DND-41 (cell line): ENCODE measurements at regions not wholly inside any gene's neighbourhood (a gene's known extent, or its start where the extent isn't known, plus 50 kb on each side); places are given as distances from the start of the nearest gene placed in this dataset.

Experiments used
- ATAC-seq: fragments of 200-7000 bp; cut with Tn5 transposase; 3 replicates; pipeline ENCODE4 v1.9.1; 2021; ENCODE audit warnings: low read depth; ENCODE audit not compliant: insufficient read depth
- DNase-seq: peaks from one replicate; pipeline ENCODE4 v3.0.0-alpha.2; 2020
- H2AFZ ChIP-seq: 2 replicates; pipeline ENCODE4 v1.6.0; 2012; ENCODE audit warnings: low read depth, low read length
- H3K27ac ChIP-seq: 2 replicates; pipeline ENCODE4 v1.5.1; 2012; ENCODE audit warnings: low read length, inconsistent platforms
- H3K27me3 ChIP-seq: fragments of 200-600 bp; sonication (generic); 2 replicates; pipeline ENCODE4 v1.6.0; 2012; ENCODE audit warnings: low read length, mild to moderate bottlenecking, inconsistent platforms; ENCODE audit not compliant: insufficient read depth, poor library complexity
- H3K36me3 ChIP-seq: 2 replicates; pipeline ENCODE4 v1.5.1; 2012; ENCODE audit warnings: low read length, inconsistent platforms; ENCODE audit not compliant: insufficient read depth
- H3K4me1 ChIP-seq: 2 replicates; pipeline ENCODE4 v1.5.1; 2012; ENCODE audit warnings: mild to moderate bottlenecking, low read length; ENCODE audit not compliant: insufficient read depth
- H3K4me2 ChIP-seq: 2 replicates; pipeline ENCODE4 v1.6.0; 2012; ENCODE audit warnings: mild to moderate bottlenecking, moderate library complexity, low read length, inconsistent platforms; ENCODE audit not compliant: insufficient read depth
- H3K4me3 ChIP-seq, 2 experiments: fragments of 200-600 bp in 1 of 2; shearing (Covaris generic) in 1 of 2; 2 replicates each; pipeline ENCODE4 v1.5.1; 2012 to 2016; ENCODE audit warnings: inconsistent platforms in 2 of 2, low read length in 2 of 2, mild to moderate bottlenecking in 2 of 2, low read depth in 1 of 2, moderate library complexity in 1 of 2
- H3K79me2 ChIP-seq: 2 replicates; pipeline ENCODE4 v1.6.0; 2012; ENCODE audit warnings: low read length, inconsistent platforms; ENCODE audit not compliant: insufficient read depth
- H3K9ac ChIP-seq: 2 replicates; pipeline ENCODE4 v1.6.0; 2012; ENCODE audit warnings: low read depth, mild to moderate bottlenecking, inconsistent platforms, low read length, moderate library complexity
- H3K9me3 ChIP-seq: 2 replicates; pipeline ENCODE4 v1.5.1; 2012; ENCODE audit warnings: low read length, moderate library complexity, mild to moderate bottlenecking, inconsistent platforms; ENCODE audit not compliant: insufficient read depth, severe bottlenecking
- H4K20me1 ChIP-seq: 2 replicates; pipeline ENCODE4 v1.6.0; 2012; ENCODE audit warnings: low read length; ENCODE audit not compliant: insufficient read depth
- EZH2 ChIP-seq: IDR thresholded peaks from 3 replicates; pipeline ENCODE4 v1.6.1; 2012; ENCODE audit warnings: borderline replicate concordance, low read depth, mild to moderate bottlenecking, moderate library complexity, low read length, inconsistent platforms; ENCODE audit not compliant: severe bottlenecking
- TF ChIP-seq, protein P1 (sequence below): IDR thresholded peaks from 2 replicates; pipeline ENCODE4 v1.5.1; 2012; ENCODE audit warnings: borderline replicate concordance, low read length, moderate library complexity, mild to moderate bottlenecking; ENCODE audit not compliant: poor library complexity, severe bottlenecking; ENCODE audit errors: extremely low read depth

DNA sequence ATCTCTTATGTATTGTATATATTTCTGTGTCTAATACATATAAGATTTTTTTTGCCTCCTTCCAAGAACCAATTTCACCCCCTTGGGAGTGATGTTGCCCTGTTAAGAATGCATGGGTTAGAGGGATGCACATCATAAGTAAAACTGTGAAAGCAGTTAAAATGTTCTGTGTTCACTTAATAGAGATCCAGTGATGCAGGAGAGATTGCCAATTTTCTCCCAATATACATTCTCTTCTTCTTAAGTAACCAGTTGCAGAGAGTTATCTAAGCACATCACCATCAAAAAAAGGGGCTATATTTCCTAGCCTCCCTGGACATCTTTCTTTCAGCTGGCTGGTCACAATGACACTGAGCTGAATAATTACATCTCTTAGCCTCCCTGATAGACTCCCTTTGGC lies 307.0 kb downstream of the OSTF1 start:
- Histone ChIP-seq H3K9ac (no peak overlapping the region), H3K9me3 (no peaks in the 10 kb centered on the region), H3K79me2 (no peaks in the 10 kb centered on the region), H2AFZ (no peak overlapping the region), H3K36me3 (no peaks in the 10 kb centered on the region), H3K27ac (no peak overlapping the region), H3K4me1 (no peaks in the 10 kb centered on the region), H3K4me3 (no peak overlapping the region), H4K20me1 (no peaks in the 10 kb centered on the region), H3K27me3 (no peaks in the 10 kb centered on the region), H3K4me2 (no peak overlapping the region)
- TF ChIP-seq, protein P1, sequence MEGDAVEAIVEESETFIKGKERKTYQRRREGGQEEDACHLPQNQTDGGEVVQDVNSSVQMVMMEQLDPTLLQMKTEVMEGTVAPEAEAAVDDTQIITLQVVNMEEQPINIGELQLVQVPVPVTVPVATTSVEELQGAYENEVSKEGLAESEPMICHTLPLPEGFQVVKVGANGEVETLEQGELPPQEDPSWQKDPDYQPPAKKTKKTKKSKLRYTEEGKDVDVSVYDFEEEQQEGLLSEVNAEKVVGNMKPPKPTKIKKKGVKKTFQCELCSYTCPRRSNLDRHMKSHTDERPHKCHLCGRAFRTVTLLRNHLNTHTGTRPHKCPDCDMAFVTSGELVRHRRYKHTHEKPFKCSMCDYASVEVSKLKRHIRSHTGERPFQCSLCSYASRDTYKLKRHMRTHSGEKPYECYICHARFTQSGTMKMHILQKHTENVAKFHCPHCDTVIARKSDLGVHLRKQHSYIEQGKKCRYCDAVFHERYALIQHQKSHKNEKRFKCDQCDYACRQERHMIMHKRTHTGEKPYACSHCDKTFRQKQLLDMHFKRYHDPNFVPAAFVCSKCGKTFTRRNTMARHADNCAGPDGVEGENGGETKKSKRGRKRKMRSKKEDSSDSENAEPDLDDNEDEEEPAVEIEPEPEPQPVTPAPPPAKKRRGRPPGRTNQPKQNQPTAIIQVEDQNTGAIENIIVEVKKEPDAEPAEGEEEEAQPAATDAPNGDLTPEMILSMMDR, result no peak
- TF ChIP-seq EZH2, result no peak
- DNase-seq (no peak), ATAC-seq (no peak)

DNA sequence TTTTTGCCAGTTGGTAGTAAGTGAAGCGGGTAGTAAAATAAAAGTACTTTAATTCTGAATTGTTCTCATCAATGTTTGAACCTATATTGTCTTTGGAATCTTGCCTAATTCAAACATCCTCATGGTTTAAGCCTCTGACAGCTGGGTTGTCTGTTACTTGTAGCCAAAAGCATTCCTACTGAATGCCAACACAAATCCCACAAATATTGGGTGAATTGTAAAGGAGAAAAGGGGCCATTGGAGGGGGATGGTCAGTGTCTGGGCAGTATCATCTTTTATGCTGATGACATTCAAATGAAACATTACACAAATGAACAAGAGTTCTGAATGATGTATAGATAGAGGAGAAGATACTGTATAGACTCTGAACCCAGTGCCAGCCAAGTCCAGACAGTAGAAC lies 309.5 kb downstream of the OSTF1 start:
- H2AFZ ChIP-seq, result no peak overlapping the region
- H3K9ac ChIP-seq, result no peak overlapping the region
- no peaks in the 10 kb centered on the region for H3K27me3 ChIP-seq
- H3K4me1 ChIP-seq, result no peaks in the 10 kb centered on the region
- no peak overlapping the region for H3K4me2 ChIP-seq
- TF ChIP-seq EZH2, result no peak
- TF ChIP-seq, protein P1, result no peak
- DNase-seq (no peak), ATAC-seq (no peak)
- H3K4me3 ChIP-seq, result no peak overlapping the region
- no peaks in the 10 kb centered on the region for H3K79me2 ChIP-seq
- H3K9me3 ChIP-seq, result no peaks in the 10 kb centered on the region
- H3K36me3 ChIP-seq, result no peaks in the 10 kb centered on the region
- no peak overlapping the region for H3K27ac ChIP-seq
- no peaks in the 10 kb centered on the region for H4K20me1 ChIP-seq

DNA sequence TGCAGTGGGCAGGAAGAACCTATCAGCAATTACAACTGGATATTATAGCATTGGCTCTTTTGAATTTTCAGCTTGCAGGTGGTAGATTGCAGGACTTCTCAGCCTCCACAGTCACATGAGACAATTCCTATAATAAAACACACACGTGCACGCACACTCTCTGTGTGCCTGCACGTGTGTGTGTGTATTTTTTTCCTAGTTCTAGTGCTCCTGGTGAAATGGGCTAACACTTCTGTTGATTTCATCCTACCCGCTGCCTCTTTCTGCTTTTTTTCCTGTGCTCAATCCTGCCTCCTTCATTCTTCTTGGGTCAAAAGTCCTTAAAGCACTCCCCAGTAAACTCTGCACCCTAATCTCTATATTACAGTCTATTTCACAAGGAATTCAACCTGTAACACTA lies 320.1 kb downstream of the OSTF1 start:
- no peak overlapping the region for H3K4me2 ChIP-seq
- no peak overlapping the region for H3K4me3 ChIP-seq
- ATAC-seq, result no peak
- H3K9me3 ChIP-seq, result no peaks in the 10 kb centered on the region
- no peaks in the 10 kb centered on the region for H3K79me2 ChIP-seq
- H3K36me3 ChIP-seq, result no peaks in the 10 kb centered on the region
- no peak overlapping the region for H2AFZ ChIP-seq
- H3K27ac ChIP-seq, result no peak overlapping the region
- H3K9ac ChIP-seq, result no peak overlapping the region
- TF ChIP-seq, protein P1, result no peak
- TF ChIP-seq EZH2, result no peak
- no peaks in the 10 kb centered on the region for H3K4me1 ChIP-seq
- DNase-seq, result no peak
- no peaks in the 10 kb centered on the region for H4K20me1 ChIP-seq
- H3K27me3 ChIP-seq, result peaks cover 3% of the 10 kb centered on the region

DNA sequence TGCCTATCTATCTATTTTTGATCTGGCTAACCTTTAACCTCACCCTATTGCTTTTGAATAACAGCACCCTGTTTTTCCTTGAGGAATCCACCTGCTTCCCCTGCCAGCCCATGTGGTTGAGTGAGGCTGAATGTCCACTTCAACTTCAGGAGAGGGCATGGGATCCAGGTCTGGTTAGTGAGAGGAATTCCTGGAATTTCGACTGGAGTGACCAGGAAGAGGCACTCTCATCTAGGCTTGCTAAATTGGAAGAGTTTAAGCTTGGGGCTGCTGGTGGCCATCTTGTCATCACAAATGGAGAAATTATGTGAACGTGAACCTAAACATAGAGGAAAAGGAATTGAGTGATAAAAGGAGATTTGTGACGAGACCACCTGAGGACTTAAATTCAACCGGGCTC lies 322.1 kb downstream of the OSTF1 start:
- no peaks in the 10 kb centered on the region for H3K4me1 ChIP-seq
- TF ChIP-seq, protein P1, result no peak
- TF ChIP-seq EZH2, result no peak

More for the DNA sequence above, 322.1 kb downstream of the OSTF1 start:
- H3K27ac ChIP-seq, result no peak overlapping the region
- H3K36me3 ChIP-seq, result no peaks in the 10 kb centered on the region
- H3K4me2 ChIP-seq, result no peak overlapping the region
- no peak for ATAC-seq
- no peaks in the 10 kb centered on the region for H4K20me1 ChIP-seq
- peaks cover 10% of the 10 kb centered on the region for H3K27me3 ChIP-seq
- H3K9me3 ChIP-seq, result no peaks in the 10 kb centered on the region
- DNase-seq, result no peak
- H3K9ac ChIP-seq, result no peak overlapping the region
- no peak overlapping the region for H3K4me3 ChIP-seq
- H2AFZ ChIP-seq, result no peak overlapping the region
- no peaks in the 10 kb centered on the region for H3K79me2 ChIP-seq
